Activated B cell treated with CpG ODN at 0.5 μM for 24 hours (primary cell): ENCODE measurements at regions not wholly inside any gene's neighbourhood (a gene's known extent, or its start where the extent isn't known, plus 50 kb on each side); places are given as distances from the start of the nearest gene placed in this dataset.

ENCODE experiments used
- ATAC-seq: fragments of 200-7000 bp; cut with Tn5 transposase; one replicate; pipeline ENCODE4 v1.10.0; 2021; ENCODE audit warnings: low read depth, mild to moderate bottlenecking, moderate library complexity
- CTCF ChIA-PET: fragments of 350-600 bp; sonication (Branson Sonifier 250); formaldehyde crosslinking; loops from one replicate; lab custom pipeline; 2021; ENCODE audit warnings: antibody characterized with exemption; lab: Charles Lee
- POLR2A ChIA-PET: fragments of 350-600 bp; sonication (Branson Sonifier 250); formaldehyde crosslinking; loops from one replicate; lab custom pipeline; 2021; ENCODE audit warnings: antibody characterized with exemption; lab: Charles Lee
- DNase-seq: peaks from one replicate; pipeline ENCODE4 v3.0.0; 2022
- H3K27ac Mint-ChIP-seq: one replicate; pipeline ENCODE4 v1.8.0; 2020; ENCODE audit warnings: mixed read lengths
- H3K27me3 Mint-ChIP-seq: one replicate; pipeline ENCODE4 v1.8.0; 2021; ENCODE audit warnings: mixed read lengths
- H3K36me3 Mint-ChIP-seq: one replicate; pipeline ENCODE4 v1.8.0; 2021; ENCODE audit warnings: low read depth, mixed read lengths
- H3K4me1 Mint-ChIP-seq: one replicate; pipeline ENCODE4 v1.8.0; 2021; ENCODE audit warnings: mixed read lengths
- H3K4me3 Mint-ChIP-seq: one replicate; pipeline ENCODE4 v1.8.0; 2020; ENCODE audit warnings: mild to moderate bottlenecking, mixed read lengths
- H3K9me3 Mint-ChIP-seq: one replicate; pipeline ENCODE4 v1.8.0; 2020; ENCODE audit warnings: mixed read lengths
- intact Hi-C: fragments of 100-400 bp; cut with micrococcal nuclease; formaldehyde crosslinking; loops from one replicate; pipeline ENCODE4 v1.15.1; 2024
- TF ChIP-seq, protein P1 (sequence below): fragments of 200-600 bp; IDR thresholded peaks from one replicate; pipeline ENCODE4 v1.8.0; 2022; ENCODE audit warnings: antibody characterized with exemption, mild to moderate bottlenecking

DNA sequence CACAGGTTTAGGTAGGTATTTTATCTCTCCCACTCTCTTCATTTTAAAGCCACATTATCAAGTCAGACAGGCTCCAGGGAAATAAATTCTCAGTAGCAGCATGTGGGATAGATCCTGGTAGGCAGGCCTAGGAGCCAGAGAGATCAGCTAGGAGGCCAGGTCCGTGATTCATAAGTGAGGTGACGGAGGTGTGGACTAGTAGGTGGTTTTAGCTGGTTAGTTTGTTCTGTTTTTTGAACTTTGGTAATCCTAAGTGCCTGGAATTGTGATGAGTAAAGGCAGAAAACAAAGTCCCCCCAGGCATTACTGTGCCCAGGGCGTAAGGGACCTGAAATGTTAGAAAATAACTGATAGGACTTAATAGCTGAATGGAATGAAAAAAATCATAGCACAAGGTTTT lies 53.6 kb upstream of the E2F3 start:
- DNase-seq (no peak), ATAC-seq (no peak)
- Mint-ChIP-seq H3K27ac (no peak overlapping the region), H3K9me3 (peaks cover under 1% of the 10 kb centered on the region), H3K36me3 (no peaks in the 10 kb centered on the region), H3K27me3 (no peaks in the 10 kb centered on the region), H3K4me1 (no peaks in the 10 kb centered on the region), H3K4me3 (no peak overlapping the region)
- TF ChIP-seq, protein P1, sequence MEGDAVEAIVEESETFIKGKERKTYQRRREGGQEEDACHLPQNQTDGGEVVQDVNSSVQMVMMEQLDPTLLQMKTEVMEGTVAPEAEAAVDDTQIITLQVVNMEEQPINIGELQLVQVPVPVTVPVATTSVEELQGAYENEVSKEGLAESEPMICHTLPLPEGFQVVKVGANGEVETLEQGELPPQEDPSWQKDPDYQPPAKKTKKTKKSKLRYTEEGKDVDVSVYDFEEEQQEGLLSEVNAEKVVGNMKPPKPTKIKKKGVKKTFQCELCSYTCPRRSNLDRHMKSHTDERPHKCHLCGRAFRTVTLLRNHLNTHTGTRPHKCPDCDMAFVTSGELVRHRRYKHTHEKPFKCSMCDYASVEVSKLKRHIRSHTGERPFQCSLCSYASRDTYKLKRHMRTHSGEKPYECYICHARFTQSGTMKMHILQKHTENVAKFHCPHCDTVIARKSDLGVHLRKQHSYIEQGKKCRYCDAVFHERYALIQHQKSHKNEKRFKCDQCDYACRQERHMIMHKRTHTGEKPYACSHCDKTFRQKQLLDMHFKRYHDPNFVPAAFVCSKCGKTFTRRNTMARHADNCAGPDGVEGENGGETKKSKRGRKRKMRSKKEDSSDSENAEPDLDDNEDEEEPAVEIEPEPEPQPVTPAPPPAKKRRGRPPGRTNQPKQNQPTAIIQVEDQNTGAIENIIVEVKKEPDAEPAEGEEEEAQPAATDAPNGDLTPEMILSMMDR: no peak
- POLR2A ChIA-PET: no interaction called here
- intact Hi-C loops: no loop called here
- CTCF ChIA-PET: no interaction called here

DNA sequence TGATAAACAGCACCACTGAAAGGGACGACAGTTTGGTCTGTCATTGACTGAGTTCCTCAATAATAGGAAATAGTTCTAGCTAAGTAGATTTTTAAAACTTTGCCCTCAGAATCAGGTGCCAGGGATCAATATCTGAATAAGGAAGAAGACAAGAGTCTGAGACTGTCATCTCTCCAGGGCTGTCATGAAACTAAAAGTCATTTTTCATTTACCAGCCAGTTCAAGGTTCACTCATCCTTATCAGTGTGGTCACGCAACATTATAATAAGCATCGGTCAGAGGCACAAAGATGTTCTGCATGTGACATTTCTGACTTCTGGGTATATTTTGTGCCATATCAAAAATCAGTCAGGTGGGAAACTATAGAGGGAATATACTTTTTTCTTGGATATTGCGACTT lies 52.5 kb upstream of the E2F3 start:
- Mint-ChIP-seq H3K9me3 (peaks cover 6% of the 10 kb centered on the region), H3K27ac (no peak overlapping the region), H3K36me3 (no peaks in the 10 kb centered on the region), H3K4me3 (no peak overlapping the region), H3K27me3 (no peaks in the 10 kb centered on the region), H3K4me1 (no peaks in the 10 kb centered on the region)
- TF ChIP-seq, protein P1: no peak
- intact Hi-C loops: no loop called here
- CTCF ChIA-PET: no interaction called here
- ATAC-seq (no peak), DNase-seq (no peak)
- POLR2A ChIA-PET: no interaction called here

GRCh38 chr6:20350215-20350614 lies 51.5 kb upstream of the E2F3 start:
- H3K27me3 Mint-ChIP-seq: no peaks in the 10 kb centered on the region
- ChIA-PET POLR2A (no interaction called here), CTCF (no interaction called here)
- no peak overlapping the region for H3K4me3 Mint-ChIP-seq
- no peak for DNase-seq
- no peaks in the 10 kb centered on the region for H3K36me3 Mint-ChIP-seq
- H3K27ac Mint-ChIP-seq: no peak overlapping the region
- H3K9me3 Mint-ChIP-seq: peaks cover 6% of the 10 kb centered on the region
- TF ChIP-seq, protein P1: no peak
- no peak for ATAC-seq
- intact Hi-C loops: no loop called here
- H3K4me1 Mint-ChIP-seq: no peaks in the 10 kb centered on the region

- Mint-ChIP-seq H3K4me3 (no peak overlapping the region), H3K27me3 (no peaks in the 10 kb centered on the region), H3K36me3 (no peaks in the 10 kb centered on the region), H3K27ac (no peak overlapping the region), H3K9me3 (peaks cover 6% of the 10 kb centered on the region), H3K4me1 (no peaks in the 10 kb centered on the region)
- ChIA-PET CTCF (no interaction called here), POLR2A (no interaction called here)
- TF ChIP-seq, protein P1: no peak
- intact Hi-C loops: no loop called here
- DNase-seq (no peak), ATAC-seq (no peak)
These were observed 50.1 kb upstream of the E2F3 start for GRCh38 chr6:20351534-20351933.
